Endothelial cell of umbilical vein (primary cell): ENCODE measurements at regions not wholly inside any gene's neighbourhood (a gene's known extent, or its start where the extent isn't known, plus 50 kb on each side); places are given as distances from the start of the nearest gene placed in this dataset.

Experiments
- EZH2 ChIP-seq: IDR thresholded peaks from 2 replicates; pipeline ENCODE4 v1.6.1; 2012; ENCODE audit warnings: borderline replicate concordance, low read depth, mild to moderate bottlenecking, moderate library complexity, low read length, inconsistent platforms; ENCODE audit not compliant: severe bottlenecking
- MAX ChIP-seq: IDR thresholded peaks from 2 replicates; pipeline ENCODE4 v1.6.1; 2011; ENCODE audit not compliant: insufficient read depth, insufficient read length

- TF ChIP-seq MAX (no peak), EZH2 (no peak)
Measured at GRCh38 chr16:87095271-87095670, 221.9 kb downstream of the C16orf95 start.
